Liver (tissue), 8 donors: ENCODE measurements at regions not wholly inside any gene's neighbourhood (a gene's known extent, or its start where the extent isn't known, plus 50 kb on each side); places are given as distances from the start of the nearest gene placed in this dataset.

ENCODE experiments used
- DNase-seq: peaks from one replicate; pipeline ENCODE4 v3.0.0-alpha.2; 2017; ENCODE audit warnings: low spot score
- H3K27ac ChIP-seq, 2 donors: one replicate each; pipeline ENCODE4 v1.7.0; 2013; ENCODE audit warnings: inconsistent platforms in 2 of 2, low read length in 2 of 2, control low read depth in 1 of 2, low read depth in 1 of 2, mild to moderate bottlenecking in 1 of 2
- H3K27me3 ChIP-seq, 4 donors: one replicate each; pipeline versions ENCODE4 v1.6.1 to v1.7.0; 2013; ENCODE audit warnings: low read length in 3 of 4, inconsistent platforms in 1 of 4, mild to moderate bottlenecking in 1 of 4, moderate library complexity in 1 of 4; ENCODE audit not compliant: control insufficient read depth in 4 of 4, insufficient read depth in 4 of 4
- H3K36me3 ChIP-seq, 4 donors: one replicate each; pipeline versions ENCODE4 v1.6.1 to v1.7.0; 2013; ENCODE audit warnings: low read length in 3 of 4, mild to moderate bottlenecking in 3 of 4, low read depth in 1 of 4, moderate library complexity in 1 of 4; ENCODE audit not compliant: control insufficient read depth in 4 of 4, insufficient read depth in 3 of 4
- H3K4me1 ChIP-seq, 4 donors: one replicate each; pipeline versions ENCODE4 v1.6.1 to v1.7.0; 2013; ENCODE audit warnings: low read length in 3 of 4, mild to moderate bottlenecking in 3 of 4, moderate library complexity in 1 of 4; ENCODE audit not compliant: control insufficient read depth in 4 of 4, insufficient read depth in 4 of 4
- H3K4me3 ChIP-seq, 3 donors: one replicate each; pipeline versions ENCODE4 v1.6.1 to v1.7.0; 2013; ENCODE audit warnings: low read length in 3 of 3, control low read depth in 1 of 3, low read depth in 1 of 3, mild to moderate bottlenecking in 1 of 3
- H3K9ac ChIP-seq, 2 donors: one replicate each; pipeline ENCODE4 v1.7.0; 2013; ENCODE audit warnings: low read length in 2 of 2, mild to moderate bottlenecking in 2 of 2, moderate library complexity in 2 of 2, control low read depth in 1 of 2, low read depth in 1 of 2
- H3K9me3 ChIP-seq, 4 donors: one replicate each; pipeline versions ENCODE4 v1.6.1 to v1.7.0; 2013; ENCODE audit warnings: low read length in 3 of 4; ENCODE audit not compliant: control insufficient read depth in 4 of 4
- ATF3 ChIP-seq: IDR thresholded peaks from 2 replicates; pipeline ENCODE4 v1.6.1; 2016; ENCODE audit warnings: antibody characterized with exemption
- CTCF ChIP-seq: fragments of 150-350 bp; IDR thresholded peaks from 2 replicates; pipeline ENCODE4 v1.5.1; 2017; ENCODE audit warnings: improper control_type of control experiment, low read depth, low read length; ENCODE audit not compliant: missing input control
- EGR1 ChIP-seq, 2 donors: IDR thresholded peaks; 2 replicates each; pipeline ENCODE4 v1.6.1; 2016 to 2018; ENCODE audit warnings: antibody characterized with exemption in 2 of 2, low read depth in 2 of 2
- FOXA2 ChIP-seq: IDR thresholded peaks from 2 replicates; pipeline ENCODE4 v1.6.1; 2016; ENCODE audit warnings: antibody characterized with exemption
- GABPA ChIP-seq, 2 donors: IDR thresholded peaks in 1 of 2; conservative IDR thresholded peaks in 1 of 2; 2 replicates each; pipeline ENCODE4 v1.6.1; 2016; ENCODE audit warnings: antibody characterized with exemption in 2 of 2, mild to moderate bottlenecking in 1 of 2, moderate library complexity in 1 of 2
- HNF4A ChIP-seq, 2 donors: conservative IDR thresholded peaks; 2 replicates each; pipeline ENCODE4 v1.6.1; 2016; ENCODE audit warnings: antibody characterized with exemption in 2 of 2, mild to moderate bottlenecking in 2 of 2
- HNF4G ChIP-seq: IDR thresholded peaks from 2 replicates; pipeline ENCODE4 v1.6.1; 2016; ENCODE audit warnings: antibody characterized with exemption
- JUND ChIP-seq, 2 donors: IDR thresholded peaks; 2 replicates each; pipeline ENCODE4 v1.6.1; 2016; ENCODE audit warnings: antibody characterized with exemption in 2 of 2
- MAX ChIP-seq: IDR thresholded peaks from 2 replicates; pipeline ENCODE4 v1.6.1; 2016; ENCODE audit warnings: antibody characterized with exemption
- RAD21 ChIP-seq, 2 donors: IDR thresholded peaks; 2 replicates each; pipeline ENCODE4 v1.6.1; 2016; ENCODE audit warnings: antibody characterized with exemption in 2 of 2, mild to moderate bottlenecking in 2 of 2
- RXRA ChIP-seq, 2 donors: IDR thresholded peaks; 2 replicates each; pipeline ENCODE4 v1.6.1; 2017 to 2018; ENCODE audit warnings: antibody characterized with exemption in 2 of 2, mild to moderate bottlenecking in 1 of 2
- YY1 ChIP-seq: IDR thresholded peaks from 2 replicates; pipeline ENCODE4 v1.6.1; 2016; ENCODE audit warnings: antibody characterized with exemption, mild to moderate bottlenecking
- ZBTB33 ChIP-seq: IDR thresholded peaks from 2 replicates; pipeline ENCODE4 v1.6.1; 2016; ENCODE audit warnings: antibody characterized with exemption
- WGBS: extraction: QIAGEN DNeasy Blood & Tissue Kit; methylation state at CpG from one replicate; pipeline ENCODE4 v1.1.7; 2013; 5-methylcytosine and 5-hydroxymethylcytosine counted together
- donor health status: healthy.
- donor health status: healthy.
- donor health status: healthy.
- donor health status: healthy.
- donor health status: healthy.

- no peak for DNase-seq
- 72% methylated on average over 11 of the region's 11 CpGs for WGBS
- no peak for TF ChIP-seq FOXA2
- no peaks in the 10 kb centered on the region for H3K36me3 ChIP-seq
- no peak overlapping the region for H3K4me3 ChIP-seq
- no peak overlapping the region for H3K27ac ChIP-seq
- no peaks in the 10 kb centered on the region for H3K9me3 ChIP-seq
- no peak overlapping the region for H3K9ac ChIP-seq
- H3K27me3 ChIP-seq: peaks cover 0 to 11% (median 1%) of the 10 kb centered on the region in 4 donors
- H3K4me1 ChIP-seq: no peaks in the 10 kb centered on the region
These were observed 82.5 kb upstream of the PRNP start for GRCh38 chr20:4603724-4604123.

- WGBS: 75% methylated on average over 4 of the region's 4 CpGs
- H3K27ac ChIP-seq: no peak overlapping the region
These were observed 84.0 kb upstream of the PRNP start for GRCh38 chr20:4602297-4602631.

GRCh38 chr20:4601630-4602296, 84.5 kb upstream of the PRNP start:
- peaks cover 0 to 11% (median 1%) of the 10 kb centered on the region in 4 donors for H3K27me3 ChIP-seq
- H3K27ac ChIP-seq: no peak overlapping the region
- 52% methylated on average over 8 of the region's 8 CpGs for WGBS
- DNase-seq: no peak
- H3K9me3 ChIP-seq: no peaks in the 10 kb centered on the region
- H3K36me3 ChIP-seq: no peaks in the 10 kb centered on the region
- H3K4me3 ChIP-seq: no peak overlapping the region
- H3K9ac ChIP-seq: no peak overlapping the region
- no peak for TF ChIP-seq MAX
- TF ChIP-seq ATF3: no peak
- TF ChIP-seq RAD21 (IDR thresholded peaks at IDR 0.05): no peak
- H3K4me1 ChIP-seq: no peaks in the 10 kb centered on the region

More at GRCh38 chr20:4602297-4602631, 84.0 kb upstream of the PRNP start:
- H3K36me3 ChIP-seq: no peaks in the 10 kb centered on the region
- H3K4me3 ChIP-seq: no peak overlapping the region
- TF ChIP-seq JUND (IDR thresholded peaks at IDR 0.05): no peak
- TF ChIP-seq RXRA (IDR thresholded peaks at IDR 0.05): no peak
- no peak for TF ChIP-seq ZBTB33
- TF ChIP-seq HNF4G: no peak
- TF ChIP-seq EGR1 (IDR thresholded peaks at IDR 0.05; ENCODE audit: low read depth in 2 of 2): no peak
- no peak for TF ChIP-seq FOXA2
- H3K4me1 ChIP-seq: no peaks in the 10 kb centered on the region
- no peaks in the 10 kb centered on the region for H3K9me3 ChIP-seq
- H3K27me3 ChIP-seq: peaks cover 0 to 11% (median 1%) of the 10 kb centered on the region in 4 donors
- no peak overlapping the region for H3K9ac ChIP-seq
- DNase-seq: no peak

- H3K27ac ChIP-seq: no peak overlapping the region
- no peaks in the 10 kb centered on the region for H3K9me3 ChIP-seq
- H3K4me3 ChIP-seq: no peak overlapping the region
- DNase-seq: no peak
- H3K9ac ChIP-seq: no peak overlapping the region
- no peaks in the 10 kb centered on the region for H3K36me3 ChIP-seq
- no peak for TF ChIP-seq GABPA (IDR thresholded peaks at IDR 0.05 in 1 of 2, conservative IDR thresholded peaks at IDR 0.05 in 1 of 2)
- no peak for TF ChIP-seq JUND (IDR thresholded peaks at IDR 0.05)
- TF ChIP-seq RXRA (IDR thresholded peaks at IDR 0.05): no peak
- no peak for TF ChIP-seq HNF4A (conservative IDR thresholded peaks at IDR 0.05)
- no peak for TF ChIP-seq YY1
- TF ChIP-seq CTCF: no peak
- TF ChIP-seq ATF3: no peak
- H3K27me3 ChIP-seq: peaks cover 0 to 11% (median 0%) of the 10 kb centered on the region in 4 donors
- H3K4me1 ChIP-seq: no peaks in the 10 kb centered on the region
- 75% methylated on average over 6 of the region's 6 CpGs for WGBS
These were observed 85.8 kb upstream of the PRNP start for GRCh38 chr20:4600308-4601014.
